ENCODE measurements at regions not wholly inside any gene's neighbourhood (a gene's known extent, or its start where the extent isn't known, plus 50 kb on each side); places are given as distances from the start of the nearest gene placed in this dataset.

DNA sequence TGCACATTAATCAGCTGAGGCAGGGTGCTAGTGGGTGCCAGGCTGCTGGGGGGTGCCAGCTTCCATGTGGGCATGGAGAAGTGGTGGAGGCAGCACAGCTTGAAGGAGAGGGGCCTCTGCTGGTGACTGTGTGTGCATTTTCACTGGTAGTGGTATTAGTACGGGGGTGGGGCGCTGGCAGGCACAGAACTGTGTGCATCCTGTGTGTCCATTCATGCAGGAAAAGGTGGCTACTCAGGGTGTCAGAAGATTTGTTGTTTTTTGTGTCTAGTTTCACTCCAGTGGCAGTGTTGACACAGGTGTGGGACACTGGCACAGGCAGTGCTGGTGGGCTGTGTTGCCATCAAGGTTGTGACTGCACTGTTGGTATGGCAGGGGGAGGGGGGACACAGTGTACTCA, 1303.6 kb downstream of the FAM133A start:
- TF ChIP-seq CREM (CRISPR knock-in tag; IDR thresholded peaks at IDR 0.05), result no peak
- POLR2A ChIA-PET, result no interaction called here
- ATAC-seq (no peak), DNase-seq (ENCODE audit: low spot score) (no peak)
- Mint-ChIP-seq H3K27ac (no peak overlapping the region), H3K27me3 (ENCODE audit: low read depth) (no peaks in the 10 kb centered on the region), H3K4me3 (no peak overlapping the region), H3K36me3 (peaks cover under 1% of the 10 kb centered on the region; the same call in 1 of the 2 replicates), H3K4me1 (peaks cover 34% of the 10 kb centered on the region), H3K9me3 (peaks cover 1% of the 10 kb centered on the region; the same call in 1 of the 2 replicates)
- CTCF ChIA-PET, result no interaction called here

GRCh38 chrX:94977986-94978385, 1304.0 kb downstream of the FAM133A start:
- Mint-ChIP-seq H3K36me3 (no peaks in the 10 kb centered on the region), H3K27me3 (ENCODE audit: low read depth) (no peaks in the 10 kb centered on the region), H3K4me3 (no peak overlapping the region), H3K4me1 (peaks cover 34% of the 10 kb centered on the region), H3K9me3 (no peaks in the 10 kb centered on the region), H3K27ac (no peak overlapping the region)
- DNase-seq (ENCODE audit: low spot score) (no peak), ATAC-seq (no peak)
- TF ChIP-seq TEAD4 (CRISPR knock-in tag; IDR thresholded peaks at IDR 0.05) (no peak), ZNF263 (CRISPR knock-in tag; IDR thresholded peaks at IDR 0.05; ENCODE audit: low read depth) (no peak), JUN (CRISPR knock-in tag; IDR thresholded peaks at IDR 0.05) (no peak), ATF1 (CRISPR knock-in tag; IDR thresholded peaks at IDR 0.05) (no peak), CREB1 (CRISPR knock-in tag; IDR thresholded peaks at IDR 0.05) (no peak), FOXP1 (CRISPR knock-in tag; IDR thresholded peaks at IDR 0.05; ENCODE audit: borderline replicate concordance) (no peak), ZNF532 (CRISPR knock-in tag; IDR thresholded peaks at IDR 0.05; ENCODE audit: borderline replicate concordance) (no peak), ZNF121 (CRISPR knock-in tag; IDR thresholded peaks at IDR 0.05) (no peak), SOX15 (CRISPR knock-in tag; IDR thresholded peaks at IDR 0.05) (no peak), NR1H2 (CRISPR knock-in tag; IDR thresholded peaks at IDR 0.05) (no peak), AFF4 (CRISPR knock-in tag; IDR thresholded peaks at IDR 0.05; ENCODE audit: borderline replicate concordance) (no peak), ZNF232 (CRISPR knock-in tag; IDR thresholded peaks at IDR 0.05) (no peak), PRRX2 (CRISPR knock-in tag; IDR thresholded peaks at IDR 0.05) (no peak), MLX (CRISPR knock-in tag; IDR thresholded peaks at IDR 0.05) (no peak), SMAD4 (CRISPR knock-in tag; IDR thresholded peaks at IDR 0.05) (no peak)
- TF ChIP-seq, protein P1, sequence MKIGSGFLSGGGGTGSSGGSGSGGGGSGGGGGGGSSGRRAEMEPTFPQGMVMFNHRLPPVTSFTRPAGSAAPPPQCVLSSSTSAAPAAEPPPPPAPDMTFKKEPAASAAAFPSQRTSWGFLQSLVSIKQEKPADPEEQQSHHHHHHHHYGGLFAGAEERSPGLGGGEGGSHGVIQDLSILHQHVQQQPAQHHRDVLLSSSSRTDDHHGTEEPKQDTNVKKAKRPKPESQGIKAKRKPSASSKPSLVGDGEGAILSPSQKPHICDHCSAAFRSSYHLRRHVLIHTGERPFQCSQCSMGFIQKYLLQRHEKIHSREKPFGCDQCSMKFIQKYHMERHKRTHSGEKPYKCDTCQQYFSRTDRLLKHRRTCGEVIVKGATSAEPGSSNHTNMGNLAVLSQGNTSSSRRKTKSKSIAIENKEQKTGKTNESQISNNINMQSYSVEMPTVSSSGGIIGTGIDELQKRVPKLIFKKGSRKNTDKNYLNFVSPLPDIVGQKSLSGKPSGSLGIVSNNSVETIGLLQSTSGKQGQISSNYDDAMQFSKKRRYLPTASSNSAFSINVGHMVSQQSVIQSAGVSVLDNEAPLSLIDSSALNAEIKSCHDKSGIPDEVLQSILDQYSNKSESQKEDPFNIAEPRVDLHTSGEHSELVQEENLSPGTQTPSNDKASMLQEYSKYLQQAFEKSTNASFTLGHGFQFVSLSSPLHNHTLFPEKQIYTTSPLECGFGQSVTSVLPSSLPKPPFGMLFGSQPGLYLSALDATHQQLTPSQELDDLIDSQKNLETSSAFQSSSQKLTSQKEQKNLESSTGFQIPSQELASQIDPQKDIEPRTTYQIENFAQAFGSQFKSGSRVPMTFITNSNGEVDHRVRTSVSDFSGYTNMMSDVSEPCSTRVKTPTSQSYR (CRISPR knock-in tag; IDR thresholded peaks at IDR 0.05), result no peak
- TF ChIP-seq, protein P2, sequence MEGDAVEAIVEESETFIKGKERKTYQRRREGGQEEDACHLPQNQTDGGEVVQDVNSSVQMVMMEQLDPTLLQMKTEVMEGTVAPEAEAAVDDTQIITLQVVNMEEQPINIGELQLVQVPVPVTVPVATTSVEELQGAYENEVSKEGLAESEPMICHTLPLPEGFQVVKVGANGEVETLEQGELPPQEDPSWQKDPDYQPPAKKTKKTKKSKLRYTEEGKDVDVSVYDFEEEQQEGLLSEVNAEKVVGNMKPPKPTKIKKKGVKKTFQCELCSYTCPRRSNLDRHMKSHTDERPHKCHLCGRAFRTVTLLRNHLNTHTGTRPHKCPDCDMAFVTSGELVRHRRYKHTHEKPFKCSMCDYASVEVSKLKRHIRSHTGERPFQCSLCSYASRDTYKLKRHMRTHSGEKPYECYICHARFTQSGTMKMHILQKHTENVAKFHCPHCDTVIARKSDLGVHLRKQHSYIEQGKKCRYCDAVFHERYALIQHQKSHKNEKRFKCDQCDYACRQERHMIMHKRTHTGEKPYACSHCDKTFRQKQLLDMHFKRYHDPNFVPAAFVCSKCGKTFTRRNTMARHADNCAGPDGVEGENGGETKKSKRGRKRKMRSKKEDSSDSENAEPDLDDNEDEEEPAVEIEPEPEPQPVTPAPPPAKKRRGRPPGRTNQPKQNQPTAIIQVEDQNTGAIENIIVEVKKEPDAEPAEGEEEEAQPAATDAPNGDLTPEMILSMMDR (IDR thresholded peaks at IDR 0.05), result no peak
- TF ChIP-seq, protein P3, sequence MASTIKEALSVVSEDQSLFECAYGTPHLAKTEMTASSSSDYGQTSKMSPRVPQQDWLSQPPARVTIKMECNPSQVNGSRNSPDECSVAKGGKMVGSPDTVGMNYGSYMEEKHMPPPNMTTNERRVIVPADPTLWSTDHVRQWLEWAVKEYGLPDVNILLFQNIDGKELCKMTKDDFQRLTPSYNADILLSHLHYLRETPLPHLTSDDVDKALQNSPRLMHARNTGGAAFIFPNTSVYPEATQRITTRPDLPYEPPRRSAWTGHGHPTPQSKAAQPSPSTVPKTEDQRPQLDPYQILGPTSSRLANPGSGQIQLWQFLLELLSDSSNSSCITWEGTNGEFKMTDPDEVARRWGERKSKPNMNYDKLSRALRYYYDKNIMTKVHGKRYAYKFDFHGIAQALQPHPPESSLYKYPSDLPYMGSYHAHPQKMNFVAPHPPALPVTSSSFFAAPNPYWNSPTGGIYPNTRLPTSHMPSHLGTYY (CRISPR knock-in tag; IDR thresholded peaks at IDR 0.05), result no peak
- TF ChIP-seq, protein P4, sequence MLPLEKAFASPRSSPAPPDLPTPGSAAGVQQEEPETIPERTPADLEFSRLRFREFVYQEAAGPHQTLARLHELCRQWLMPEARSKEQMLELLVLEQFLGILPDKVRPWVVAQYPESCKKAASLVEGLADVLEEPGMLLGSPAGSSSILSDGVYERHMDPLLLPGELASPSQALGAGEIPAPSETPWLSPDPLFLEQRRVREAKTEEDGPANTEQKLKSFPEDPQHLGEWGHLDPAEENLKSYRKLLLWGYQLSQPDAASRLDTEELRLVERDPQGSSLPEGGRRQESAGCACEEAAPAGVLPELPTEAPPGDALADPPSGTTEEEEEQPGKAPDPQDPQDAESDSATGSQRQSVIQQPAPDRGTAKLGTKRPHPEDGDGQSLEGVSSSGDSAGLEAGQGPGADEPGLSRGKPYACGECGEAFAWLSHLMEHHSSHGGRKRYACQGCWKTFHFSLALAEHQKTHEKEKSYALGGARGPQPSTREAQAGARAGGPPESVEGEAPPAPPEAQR (CRISPR knock-in tag; IDR thresholded peaks at IDR 0.05), result no peak
- ChIA-PET POLR2A (no interaction called here), CTCF (no interaction called here)

Data from WTC11 (cell line).